AG10803 (cell line): ENCODE measurements at regions not wholly inside any gene's neighbourhood (a gene's known extent, or its start where the extent isn't known, plus 50 kb on each side); places are given as distances from the start of the nearest gene placed in this dataset.
A peak's percentile ranks its signal among the peaks of the same experiment; 100 is the strongest.

Experiments
- DNase-seq: peaks from one replicate; pipeline ENCODE4 v3.0.0; 2010; ENCODE audit warnings: low read depth
- H3K4me3 ChIP-seq: 2 replicates; pipeline ENCODE4 v1.5.1; 2011; ENCODE audit warnings: mild to moderate bottlenecking, low read length, control low read depth
- TF ChIP-seq, protein P1 (sequence below): conservative IDR thresholded peaks from 2 replicates; pipeline ENCODE4 v1.5.1; 2011; ENCODE audit warnings: mild to moderate bottlenecking, low read length, control low read depth, inconsistent platforms

DNA sequence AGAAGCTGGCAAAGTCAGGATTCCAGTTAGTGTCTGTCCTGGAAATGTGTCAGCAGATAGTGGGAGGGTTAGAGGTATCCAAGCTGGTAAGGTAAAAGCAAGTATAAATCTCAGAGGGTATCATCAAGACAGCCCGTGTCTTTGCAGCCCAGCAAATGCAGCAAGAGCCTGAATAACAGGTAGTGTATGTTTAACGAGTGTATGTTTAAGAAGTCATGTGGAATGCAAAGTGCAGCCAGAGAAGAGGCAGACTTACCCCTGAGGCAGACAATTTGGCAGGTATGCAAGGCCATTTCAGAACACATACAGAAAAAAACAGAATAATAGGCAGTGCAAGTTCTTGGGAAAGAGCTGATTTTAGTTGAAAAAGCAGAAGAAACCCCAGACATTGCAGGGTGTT is 411.0 kb upstream of the NEGR1 start:
- no peak overlapping the region for H3K4me3 ChIP-seq
- TF ChIP-seq, protein P1, sequence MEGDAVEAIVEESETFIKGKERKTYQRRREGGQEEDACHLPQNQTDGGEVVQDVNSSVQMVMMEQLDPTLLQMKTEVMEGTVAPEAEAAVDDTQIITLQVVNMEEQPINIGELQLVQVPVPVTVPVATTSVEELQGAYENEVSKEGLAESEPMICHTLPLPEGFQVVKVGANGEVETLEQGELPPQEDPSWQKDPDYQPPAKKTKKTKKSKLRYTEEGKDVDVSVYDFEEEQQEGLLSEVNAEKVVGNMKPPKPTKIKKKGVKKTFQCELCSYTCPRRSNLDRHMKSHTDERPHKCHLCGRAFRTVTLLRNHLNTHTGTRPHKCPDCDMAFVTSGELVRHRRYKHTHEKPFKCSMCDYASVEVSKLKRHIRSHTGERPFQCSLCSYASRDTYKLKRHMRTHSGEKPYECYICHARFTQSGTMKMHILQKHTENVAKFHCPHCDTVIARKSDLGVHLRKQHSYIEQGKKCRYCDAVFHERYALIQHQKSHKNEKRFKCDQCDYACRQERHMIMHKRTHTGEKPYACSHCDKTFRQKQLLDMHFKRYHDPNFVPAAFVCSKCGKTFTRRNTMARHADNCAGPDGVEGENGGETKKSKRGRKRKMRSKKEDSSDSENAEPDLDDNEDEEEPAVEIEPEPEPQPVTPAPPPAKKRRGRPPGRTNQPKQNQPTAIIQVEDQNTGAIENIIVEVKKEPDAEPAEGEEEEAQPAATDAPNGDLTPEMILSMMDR, result no peak
- DNase-seq, result no peak

DNA sequence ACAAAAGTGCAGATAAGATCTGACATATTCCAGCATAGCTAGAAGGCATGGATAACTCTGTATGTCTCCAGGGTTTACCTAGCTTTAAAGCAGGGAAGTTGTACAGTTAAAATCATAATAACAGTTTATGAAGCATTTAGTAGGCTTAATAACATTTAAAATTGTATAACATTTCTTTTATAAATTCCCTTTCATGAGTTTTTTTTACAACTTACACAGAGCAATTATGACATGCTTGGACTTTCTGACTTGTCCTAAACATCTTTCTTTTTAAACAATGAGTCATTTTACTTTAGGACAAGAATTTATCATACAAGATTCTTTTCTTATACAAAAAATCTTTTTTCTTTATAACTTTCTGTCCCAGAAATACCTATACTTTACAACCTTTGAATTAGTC is 408.5 kb upstream of the NEGR1 start:
- DNase-seq, result no peak
- TF ChIP-seq, protein P1, result no peak
- H3K4me3 ChIP-seq, result no peak overlapping the region

DNA sequence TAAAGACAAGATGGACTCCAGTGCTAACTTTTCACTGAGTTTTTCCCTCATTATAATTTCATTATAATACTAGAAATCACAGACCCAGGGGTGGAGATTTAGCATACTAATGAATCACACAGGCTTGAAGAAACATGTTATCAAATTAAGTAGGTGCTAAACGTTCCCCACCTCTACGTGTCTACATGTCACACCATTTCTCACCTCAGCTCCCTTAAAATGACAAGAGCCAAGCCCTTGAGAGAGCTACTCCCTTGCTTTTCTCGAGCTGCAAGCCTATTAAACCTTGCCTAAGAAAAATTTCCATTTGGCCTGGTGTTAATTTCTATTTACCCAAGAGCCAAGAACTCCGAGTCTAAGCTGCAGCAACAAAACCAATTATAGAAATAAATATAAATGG is 396.3 kb upstream of the NEGR1 start:
- TF ChIP-seq, protein P1, result no peak
- DNase-seq, result no peak
- no peak overlapping the region for H3K4me3 ChIP-seq

- DNase-seq, result no peak
- H3K4me3 ChIP-seq, result no peak overlapping the region
- TF ChIP-seq, protein P1, result no peak
Observed at GRCh38 chr1:72670902-72671301, 388.6 kb upstream of the NEGR1 start.

DNA sequence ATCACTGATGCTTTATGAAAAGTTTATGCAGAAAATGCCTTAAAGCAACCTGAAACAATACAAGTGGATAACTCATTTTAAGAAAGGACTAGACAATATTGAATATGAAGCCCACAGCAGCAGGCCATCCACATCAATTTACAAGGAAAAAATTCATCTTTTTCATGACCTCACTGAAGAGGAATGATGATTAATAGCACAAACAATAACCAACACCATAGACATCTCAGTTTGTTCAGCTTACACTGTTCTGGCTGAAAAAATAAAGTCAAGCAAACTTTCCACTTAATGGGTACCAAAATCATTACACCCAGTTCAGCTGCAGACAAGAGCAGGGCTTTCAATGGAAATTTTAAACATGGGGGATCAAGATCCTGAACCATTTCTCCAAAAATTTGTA is 380.6 kb upstream of the NEGR1 start:
- H3K4me3 ChIP-seq, result no peak overlapping the region
- DNase-seq, result no peak
- TF ChIP-seq, protein P1, result no peak

DNA sequence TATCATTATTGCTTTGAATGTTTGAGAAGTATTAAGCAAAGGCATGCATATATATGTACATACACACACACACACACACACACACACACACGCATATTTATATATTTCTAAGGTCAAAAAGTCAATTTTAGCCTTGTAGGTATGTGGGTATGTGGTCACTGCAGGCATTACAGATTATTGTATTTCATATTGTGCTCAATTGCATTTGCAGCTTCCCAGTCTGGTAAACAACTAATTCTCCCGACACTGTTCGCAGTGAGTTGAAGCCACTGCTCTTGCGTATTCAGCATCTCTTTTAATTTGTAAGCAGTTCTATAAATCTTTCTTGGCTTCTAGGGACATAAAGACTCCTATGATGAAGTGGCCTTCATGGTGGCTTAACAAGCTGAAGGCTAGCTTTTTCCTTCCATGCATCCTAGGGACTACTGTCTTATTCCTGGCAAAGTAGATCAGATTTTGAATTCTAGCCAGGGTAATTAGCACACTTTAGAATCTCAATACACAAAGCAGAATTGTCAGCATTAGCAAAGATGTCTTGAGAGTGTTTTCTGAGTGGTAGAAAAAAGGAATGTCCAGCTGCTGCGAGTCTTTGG is 368.6 kb upstream of the NEGR1 start:
- TF ChIP-seq, protein P1, result no peak
- H3K4me3 ChIP-seq, result no peak overlapping the region
- no peak for DNase-seq

- TF ChIP-seq, protein P1, result no peak
- DNase-seq, result peak; percentile 24
- H3K4me3 ChIP-seq, result no peak overlapping the region
Observed at GRCh38 chr1:72649991-72650390, 367.7 kb upstream of the NEGR1 start.
